ENCODE measurements at regions not wholly inside any gene's neighbourhood (a gene's known extent, or its start where the extent isn't known, plus 50 kb on each side); places are given as distances from the start of the nearest gene placed in this dataset.

GRCh38 chr4:165707128-165707527 is 165.9 kb upstream of the TLL1 start:
- DNase-seq (ENCODE audit: low spot score) (no peak), ATAC-seq (no peak), FAIRE-seq (no peak)
- Histone ChIP-seq H2AFZ (ENCODE audit: low read length) (no peak overlapping the region), H3K9ac (ENCODE audit: insufficient read depth, low read depth, low read length) (no peak overlapping the region), H3K4me3 (replicated peaks in 1 of 3; ENCODE audit: insufficient read depth in 1 of 3, low read depth in 2 of 3, low read length in 3 of 3) (no peak overlapping the region), H3K9me3 (ENCODE audit: low read length) (no peaks in the 10 kb centered on the region), H3K4me1 (ENCODE audit: insufficient read depth, low read length) (no peaks in the 10 kb centered on the region), H3K4me2 (ENCODE audit: low read depth, low read length) (no peak overlapping the region), H3K27me3 (ENCODE audit: control insufficient read depth in 1 of 2, insufficient read depth in 2 of 2, low read length in 2 of 2) (no peaks in the 10 kb centered on the region), H4K20me1 (ENCODE audit: insufficient read depth, low read length) (no peaks in the 10 kb centered on the region), H3K27ac (ENCODE audit: extremely low read length, insufficient read depth, low read length) (no peak overlapping the region), H3K79me2 (ENCODE audit: insufficient read depth, low read length) (no peaks in the 10 kb centered on the region), H3K36me3 (replicated peaks in 1 of 2; ENCODE audit: control insufficient read depth in 1 of 2, insufficient read depth in 2 of 2, low read length in 2 of 2) (no peaks in the 10 kb centered on the region)
- WGBS (ENCODE audit: low lambda C conversion rate) = 38% methylated on average over 4 of the region's 4 CpGs
- no TSS peak for BruUV-seq (replicated peaks)
- TF ChIP-seq ZNF639 (CRISPR knock-in tag; conservative IDR thresholded peaks at IDR 0.05) = no peak
- TF ChIP-seq SETDB1 (CRISPR knock-in tag; IDR thresholded peaks at IDR 0.05; ENCODE audit: borderline replicate concordance) = no peak
- no peak for TF ChIP-seq KDM4B (CRISPR knock-in tag; IDR thresholded peaks at IDR 0.05)
- TF ChIP-seq ZNF251 (CRISPR knock-in tag; IDR thresholded peaks at IDR 0.05) = no peak
- no peak for TF ChIP-seq TBX2 (CRISPR knock-in tag; IDR thresholded peaks at IDR 0.05; ENCODE audit: borderline replicate concordance)
- no peak for TF ChIP-seq ZNF784 (CRISPR knock-in tag; IDR thresholded peaks at IDR 0.05; ENCODE audit: borderline replicate concordance)
- no peak for TF ChIP-seq ZNF687 (CRISPR knock-in tag; IDR thresholded peaks at IDR 0.05)
- TF ChIP-seq ZBTB7B (CRISPR knock-in tag; IDR thresholded peaks at IDR 0.05) = no peak
- no peak for TF ChIP-seq KLF9 (CRISPR knock-in tag; IDR thresholded peaks at IDR 0.05; ENCODE audit: low read depth)
- no peak for TF ChIP-seq CHD4 (IDR thresholded peaks at IDR 0.05; ENCODE audit: borderline replicate concordance, low read length)
- ChIA-PET CTCF (ENCODE audit: low intra/inter-chr PET ratio, low total read pairs) (no interaction called here), POLR2A (no interaction called here)
- intact Hi-C loops (cut with micrococcal nuclease; ENCODE audit: unreplicated experiment) = no loop called here
- in situ Hi-C loops (cut with HindIII; ENCODE audit: extremely low pct_ligation_motif_present, low pct_unique_long_range_greater_than_20kb) = no loop called here
